Heart left ventricle (tissue), 16 donors: ENCODE measurements at regions not wholly inside any gene's neighbourhood (a gene's known extent, or its start where the extent isn't known, plus 50 kb on each side); places are given as distances from the start of the nearest gene placed in this dataset.

ENCODE experiments used
- ATAC-seq, 4 donors: fragments of 200-7000 bp; cut with Tn5 transposase; one replicate each; pipeline ENCODE4 v1.9.1; 2020 to 2022; ENCODE audit warnings: moderate library complexity in 4 of 4, mild to moderate bottlenecking in 3 of 4, moderate number of reproducible peaks in 1 of 4
- DNase-seq, 5 donors: peaks; one replicate each; pipeline ENCODE4 v3.0.0-alpha.2; 2020
- H3K27ac ChIP-seq, 12 donors: fragments of 200-600 bp; sonication (generic) in 4 of 12; one replicate each; pipeline versions ENCODE4 v1.5.0 to v1.8.0; 2016 to 2022; ENCODE audit warnings: mild to moderate bottlenecking in 2 of 12
- H3K27me3 ChIP-seq, 9 donors: fragments of 200-600 bp; sonication (generic) in 2 of 9; one replicate each; pipeline versions ENCODE4 v1.5.1 to v1.8.0; 2016 to 2022; ENCODE audit warnings: mild to moderate bottlenecking in 3 of 9
- H3K36me3 ChIP-seq, 9 donors: fragments of 200-600 bp; sonication (generic) in 2 of 9; one replicate each; pipeline versions ENCODE4 v1.5.0 to v1.8.0; 2018 to 2022; ENCODE audit warnings: mild to moderate bottlenecking in 2 of 9
- H3K4me1 ChIP-seq, 12 donors: fragments of 200-600 bp; sonication (generic) in 4 of 12; one replicate each; pipeline versions ENCODE4 v1.5.0 to v1.8.0; 2016 to 2022; ENCODE audit warnings: mild to moderate bottlenecking in 3 of 12
- H3K4me3 ChIP-seq, 12 donors: fragments of 200-600 bp; sonication (generic) in 4 of 12; one replicate each; pipeline versions ENCODE4 v1.5.0 to v1.8.0; 2017 to 2022; ENCODE audit warnings: mild to moderate bottlenecking in 9 of 12, moderate library complexity in 4 of 12
- H3K9me3 ChIP-seq, 12 donors: fragments of 200-600 bp; sonication (generic) in 4 of 12; one replicate each; pipeline versions ENCODE4 v1.5.0 to v1.8.0; 2016 to 2022; ENCODE audit warnings: mild to moderate bottlenecking in 1 of 12
- POLR2A ChIP-seq, 2 donors: fragments of 450-650 bp; IDR thresholded peaks; one replicate each; pipeline ENCODE4 v1.6.1; 2017; ENCODE audit warnings: antibody characterized with exemption in 2 of 2, mild to moderate bottlenecking in 2 of 2, moderate library complexity in 2 of 2
- WGBS, 4 donors: extraction: QIAGEN DNeasy Blood & Tissue Kit in 2 of 4; methylation state at CpG; one replicate each; pipeline versions ENCODE4 v1.1.5 to v1.1.7; 2013 to 2018; 5-methylcytosine and 5-hydroxymethylcytosine counted together
- intact Hi-C, 10 donors: fragments of 100-400 bp; cut with DNase I; formaldehyde crosslinking; loops; one replicate each; pipeline versions ENCODE4 v1.11.1 to v1.14.2; 2022
- TF ChIP-seq, protein P1 (sequence below), 12 donors: fragments of 200-600 bp; sonication (generic) in 4 of 12; IDR thresholded peaks; one replicate each; pipeline versions ENCODE4 v1.5.0 to v1.8.0; 2018 to 2022; ENCODE audit warnings: antibody characterized with exemption in 12 of 12, mild to moderate bottlenecking in 5 of 12
- donor health status: ischemic (EF 13 %, LVEDD 7.1; RV severe dilation, severe dysfunction).
- donor health status: healthy with polysubstance abuse.
- donor health status: DM: no; HTN: yes; CAD: no.
- donor health status: DM: no; HTN: no; CAD: no.
- donor health status: ischemic (EF 25% LVEDD 6.9; RV normal size, moderate dysfunction).
- donor health status: ischemic (EF 25% LVEDD 5.7; RV mildly dilated, moderate dysfunction).
- donor health status: healthy.
- donor health status: DM: yes; HTN: yes; CAD: no.
- donor health status: ischemic (EF 35%, LVEDD 5.7; RV mildly dilated, moderate dysfunction).
- donor health status: nonischemic (EF 11% LVEDD 7.7; RV severe dilation, severe dysfunction).
- donor health status: DM: yes; HTN: yes; CAD: no.
- donor health status: PGD.
- donor health status: ischemic (EF 29% LVEDD 5.4; RV normal size, mild dysfunction).
- donor health status: nonischemic (EF 23%, LVEDD 6.1; RV moderate dilation, normal function).

DNA sequence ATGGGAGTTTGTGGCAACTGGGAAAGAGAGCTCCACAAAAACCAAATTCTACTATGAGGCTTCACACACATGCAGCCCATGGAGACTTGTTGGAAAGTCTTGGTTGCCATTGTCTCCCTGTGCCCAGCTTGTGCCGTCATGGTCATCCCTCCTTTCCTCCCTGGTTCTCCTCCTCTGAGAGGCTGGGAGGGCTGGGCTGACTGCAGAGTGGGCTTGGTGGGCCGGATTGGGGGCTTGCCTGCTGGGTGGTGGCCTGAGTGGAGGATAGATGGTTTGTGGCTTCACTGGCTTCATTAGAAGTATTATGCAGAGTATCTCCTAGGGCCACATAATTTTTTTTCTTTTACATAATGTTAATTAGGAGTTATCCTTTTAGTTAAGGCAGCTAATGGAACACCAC, 52.3 kb upstream of the IRX2 start:
- Histone ChIP-seq H3K4me1 (no peaks in the 10 kb centered on the region), H3K27me3 (peaks cover 0 to 10% (median 0%) of the 10 kb centered on the region in 9 donors), H3K9me3 (peaks cover 0 to 9% (median 0%) of the 10 kb centered on the region in 12 donors), H3K36me3 (no peaks in the 10 kb centered on the region), H3K4me3 (no peak overlapping the region), H3K27ac (no peak overlapping the region)
- intact Hi-C loops, result no loop called here
- no peak for TF ChIP-seq POLR2A (IDR thresholded peaks at IDR 0.05)
- TF ChIP-seq, protein P1, sequence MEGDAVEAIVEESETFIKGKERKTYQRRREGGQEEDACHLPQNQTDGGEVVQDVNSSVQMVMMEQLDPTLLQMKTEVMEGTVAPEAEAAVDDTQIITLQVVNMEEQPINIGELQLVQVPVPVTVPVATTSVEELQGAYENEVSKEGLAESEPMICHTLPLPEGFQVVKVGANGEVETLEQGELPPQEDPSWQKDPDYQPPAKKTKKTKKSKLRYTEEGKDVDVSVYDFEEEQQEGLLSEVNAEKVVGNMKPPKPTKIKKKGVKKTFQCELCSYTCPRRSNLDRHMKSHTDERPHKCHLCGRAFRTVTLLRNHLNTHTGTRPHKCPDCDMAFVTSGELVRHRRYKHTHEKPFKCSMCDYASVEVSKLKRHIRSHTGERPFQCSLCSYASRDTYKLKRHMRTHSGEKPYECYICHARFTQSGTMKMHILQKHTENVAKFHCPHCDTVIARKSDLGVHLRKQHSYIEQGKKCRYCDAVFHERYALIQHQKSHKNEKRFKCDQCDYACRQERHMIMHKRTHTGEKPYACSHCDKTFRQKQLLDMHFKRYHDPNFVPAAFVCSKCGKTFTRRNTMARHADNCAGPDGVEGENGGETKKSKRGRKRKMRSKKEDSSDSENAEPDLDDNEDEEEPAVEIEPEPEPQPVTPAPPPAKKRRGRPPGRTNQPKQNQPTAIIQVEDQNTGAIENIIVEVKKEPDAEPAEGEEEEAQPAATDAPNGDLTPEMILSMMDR (IDR thresholded peaks at IDR 0.05), result no peak
- ATAC-seq, result no peak
- 68 to 79% (median 71%) methylated on average over 2 of the region's 2 CpGs for whole genome bisulfite sequencing, 4 donors
- DNase-seq, result no peak

DNA sequence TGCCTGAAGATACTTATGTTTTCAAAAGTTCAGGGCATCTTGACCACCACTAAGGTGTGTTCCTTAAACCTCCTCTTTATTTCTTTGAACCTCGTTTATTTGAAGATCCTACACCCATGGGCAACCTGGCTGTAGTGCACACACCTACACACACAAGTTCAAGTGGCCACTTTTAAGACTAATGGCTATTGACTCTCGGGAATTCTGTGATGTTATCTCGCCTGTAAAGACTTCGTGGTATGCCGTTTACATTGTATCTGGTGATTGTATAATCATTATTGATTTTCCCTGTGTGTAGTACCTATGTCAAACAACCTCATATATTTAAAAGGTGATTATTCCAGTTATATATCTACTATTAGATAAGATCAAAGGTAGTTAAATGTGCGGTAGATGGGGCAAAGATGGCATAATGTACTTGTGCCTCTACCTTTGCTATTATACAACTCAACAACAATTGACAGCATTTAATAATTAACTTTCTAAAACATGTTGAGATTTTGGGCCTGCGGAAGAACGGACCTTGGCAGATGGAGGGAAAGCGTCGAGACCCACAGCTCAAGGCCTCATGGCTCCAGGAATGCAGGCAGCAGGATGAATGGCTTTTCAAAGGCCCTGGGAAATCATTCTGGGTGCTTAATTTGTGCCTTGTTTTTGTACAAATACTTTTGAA, 51.4 kb upstream of the IRX2 start:
- 75 to 81% (median 79%) methylated on average over 10 of the region's 10 CpGs for WGBS, 4 donors
- H3K27me3 ChIP-seq, result peaks cover 0 to 13% (median 0%) of the 10 kb centered on the region in 9 donors
- H3K9me3 ChIP-seq, result peaks cover 0 to 8% (median 0%) of the 10 kb centered on the region in 12 donors
- H3K27ac ChIP-seq, result no peak overlapping the region
- no peak for TF ChIP-seq POLR2A (IDR thresholded peaks at IDR 0.05)
- TF ChIP-seq, protein P1 (IDR thresholded peaks at IDR 0.05), result no peak
- ATAC-seq (no peak), DNase-seq (no peak)
- intact Hi-C loops, result no loop called here
- no peaks in the 10 kb centered on the region for H3K36me3 ChIP-seq
- H3K4me1 ChIP-seq, result no peaks in the 10 kb centered on the region
- no peak overlapping the region for H3K4me3 ChIP-seq

DNA sequence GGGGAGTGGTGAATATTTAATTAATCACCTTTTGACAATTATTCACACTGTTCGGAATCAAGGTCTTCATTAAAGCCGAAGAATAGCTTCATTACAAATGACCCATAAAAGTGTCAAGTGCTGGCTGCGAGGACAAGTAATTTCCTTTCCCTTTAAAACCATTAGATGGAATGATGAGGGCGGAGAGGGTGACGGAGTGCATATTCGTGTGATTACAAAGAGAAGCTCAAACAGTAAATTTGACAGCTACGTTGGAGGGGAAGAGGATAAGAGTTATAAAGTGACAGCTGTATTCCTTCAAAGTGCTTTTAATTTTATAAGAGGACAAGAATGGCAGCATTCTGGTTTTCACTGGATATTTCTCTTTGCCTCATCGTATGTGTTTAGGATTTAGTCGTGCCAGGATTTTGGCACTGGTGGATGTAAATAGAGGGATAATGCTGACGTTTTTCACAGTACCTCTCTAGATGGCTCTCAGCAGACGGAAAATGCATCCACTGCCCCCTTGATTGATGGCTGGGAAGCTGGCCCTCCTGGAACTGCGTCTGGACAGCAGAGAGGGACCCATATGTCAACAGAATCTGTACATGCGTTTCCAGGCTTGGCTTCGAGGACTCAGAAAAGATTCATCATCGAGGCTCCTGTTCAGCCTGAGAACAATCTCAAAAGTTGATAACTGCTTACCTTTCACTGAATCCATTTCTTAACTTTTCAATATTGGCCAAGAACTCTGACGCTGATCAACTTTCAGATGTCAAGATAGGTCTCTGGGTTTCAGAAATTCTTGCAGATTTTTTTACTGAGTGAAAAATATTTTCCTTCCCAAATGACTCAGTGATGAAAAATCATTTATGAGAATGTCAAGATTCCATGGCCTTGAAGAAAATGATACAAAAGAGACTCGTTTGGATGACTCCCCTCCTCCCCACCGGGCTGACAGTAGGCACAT, 50.4 kb upstream of the IRX2 start:
- H3K27ac ChIP-seq, result no peak overlapping the region
- H3K4me3 ChIP-seq, result no peak overlapping the region
- H3K27me3 ChIP-seq, result peaks cover 0 to 14% (median 0%) of the 10 kb centered on the region in 9 donors
- intact Hi-C loops, result no loop called here
- WGBS, 4 donors, result 44 to 52% (median 48%) methylated on average over 18 of the region's 18 CpGs
- no peaks in the 10 kb centered on the region for H3K9me3 ChIP-seq
- no peaks in the 10 kb centered on the region for H3K36me3 ChIP-seq
- DNase-seq, result no peak
- no peaks in the 10 kb centered on the region for H3K4me1 ChIP-seq
- TF ChIP-seq, protein P1 (IDR thresholded peaks at IDR 0.05), result no peak
- no peak for TF ChIP-seq POLR2A (IDR thresholded peaks at IDR 0.05)
- ATAC-seq, result no peak
